IMR-90 (cell line): ENCODE measurements at regions not wholly inside any gene's neighbourhood (a gene's known extent, or its start where the extent isn't known, plus 50 kb on each side); places are given as distances from the start of the nearest gene placed in this dataset.

Source experiments
- ATAC-seq: fragments of 200-7000 bp; cut with Tn5 transposase; 2 replicates; pipeline ENCODE4 v1.9.1; 2020; ENCODE audit warnings: low read depth, mild to moderate bottlenecking, moderate library complexity
- BruUV-seq: library from RNA; stranded (reverse); fragments of 400-500 nt; replicated peaks from 2 replicates; lab custom pipeline; 2021; lab: Mats Ljungman, UMichigan
- CTCF ChIA-PET: fragments of 300-600 bp; formaldehyde crosslinking; extraction: SDS; loops from one replicate; lab custom pipeline; 2021; ENCODE audit warnings: antibody characterized with exemption; lab: Yijun Ruan, JAX
- POLR2A ChIA-PET: fragments of 300-600 bp; sonication (Branson Sonifier 250); formaldehyde crosslinking; loops from one replicate; lab custom pipeline; 2022; ENCODE audit warnings: antibody characterized with exemption; ENCODE audit not compliant: unreplicated experiment; lab: Charles Lee
- DNase-seq: peaks from one replicate; pipeline ENCODE4 v3.0.0; 2013
- H2AFZ ChIP-seq: replicated peaks from 2 replicates; pipeline ENCODE3; 2013; ENCODE audit warnings: low read length, mild to moderate bottlenecking; ENCODE audit not compliant: poor library complexity
- H2AK5ac ChIP-seq: 2 replicates; pipeline ENCODE4 v1.6.1; 2013; ENCODE audit warnings: low read depth, low read length, inconsistent platforms
- H2AK9ac ChIP-seq: replicated peaks from 2 replicates; pipeline ENCODE3; 2013; ENCODE audit warnings: mild to moderate bottlenecking, low read depth, low read length, moderate library complexity; ENCODE audit not compliant: poor library complexity
- H2BK120ac ChIP-seq: 2 replicates; pipeline ENCODE4 v1.6.1; 2013; ENCODE audit warnings: low read depth, low read length, inconsistent platforms
- H2BK15ac ChIP-seq: 3 replicates; pipeline ENCODE4 v1.6.1; 2013; ENCODE audit warnings: low read depth, low read length, inconsistent platforms
- H2BK20ac ChIP-seq: 2 replicates; pipeline ENCODE4 v1.6.1; 2013; ENCODE audit warnings: low read depth, mild to moderate bottlenecking, inconsistent platforms, low read length, moderate library complexity
- H2BK5ac ChIP-seq: 2 replicates; pipeline ENCODE4 v1.6.1; 2013; ENCODE audit warnings: mild to moderate bottlenecking, low read depth, low read length, inconsistent platforms; ENCODE audit not compliant: poor library complexity, severe bottlenecking
- H3K14ac ChIP-seq: replicated peaks from 2 replicates; pipeline ENCODE4 v1.6.1; 2013; ENCODE audit warnings: low read depth, low read length, inconsistent platforms
- H3K18ac ChIP-seq: 2 replicates; pipeline ENCODE4 v1.6.1; 2013; ENCODE audit warnings: low read depth, low read length, control low read depth
- H3K23ac ChIP-seq: 2 replicates; pipeline ENCODE4 v1.6.1; 2013; ENCODE audit warnings: low read depth, low read length, inconsistent platforms
- H3K27ac ChIP-seq: 2 replicates; pipeline ENCODE4 v1.5.1; 2013; ENCODE audit warnings: mild to moderate bottlenecking, control low read depth, low read length; ENCODE audit not compliant: insufficient read depth
- H3K27me3 ChIP-seq: 2 replicates; pipeline ENCODE4 v1.6.1; 2013; ENCODE audit warnings: low read length; ENCODE audit not compliant: control insufficient read depth, insufficient read depth
- H3K36me3 ChIP-seq: 2 replicates; pipeline ENCODE4 v1.6.1; 2013; ENCODE audit warnings: low read length, mixed read lengths; ENCODE audit not compliant: control insufficient read depth, insufficient read depth
- H3K4ac ChIP-seq: 2 replicates; pipeline ENCODE4 v1.6.1; 2013; ENCODE audit warnings: low read depth, low read length, inconsistent platforms
- H3K4me1 ChIP-seq: 2 replicates; pipeline ENCODE4 v1.6.1; 2013; ENCODE audit warnings: low read length, mixed read lengths; ENCODE audit not compliant: control insufficient read depth, insufficient read depth
- H3K4me2 ChIP-seq: 2 replicates; pipeline ENCODE4 v1.6.1; 2013; ENCODE audit warnings: low read depth, mild to moderate bottlenecking, control low read depth, low read length, moderate library complexity
- H3K4me3 ChIP-seq: 2 replicates; pipeline ENCODE4 v1.5.1; 2013; ENCODE audit warnings: low read depth, mild to moderate bottlenecking, control low read depth, low read length, moderate library complexity; ENCODE audit not compliant: insufficient read depth
- H3K56ac ChIP-seq: 2 replicates; pipeline ENCODE4 v1.6.1; 2013; ENCODE audit warnings: low read length, inconsistent platforms; ENCODE audit not compliant: insufficient read depth; ENCODE audit errors: extremely low read depth
- H3K79me1 ChIP-seq, 2 experiments: 2 replicates each; pipeline ENCODE4 v1.6.1; 2013; ENCODE audit warnings: low read length in 2 of 2, inconsistent platforms in 1 of 2, low read depth in 1 of 2
- H3K9ac ChIP-seq: 2 replicates; pipeline ENCODE4 v1.6.1; 2013; ENCODE audit warnings: low read depth, low read length, control low read depth
- H3K9me1 ChIP-seq: 2 replicates; pipeline ENCODE4 v1.6.1; 2013; ENCODE audit warnings: low read length, inconsistent platforms; ENCODE audit not compliant: insufficient read depth
- H3K9me3 ChIP-seq: 2 replicates; pipeline ENCODE4 v1.6.1; 2013; ENCODE audit warnings: low read length; ENCODE audit not compliant: control insufficient read depth, insufficient read depth
- H4K20me1 ChIP-seq: 2 replicates; pipeline ENCODE4 v1.6.1; 2013; ENCODE audit warnings: low read length, inconsistent platforms; ENCODE audit not compliant: insufficient read depth
- H4K5ac ChIP-seq: 2 replicates; pipeline ENCODE4 v1.6.1; 2013; ENCODE audit warnings: mild to moderate bottlenecking, low read depth, low read length, control low read depth
- H4K8ac ChIP-seq, 2 experiments: 2 replicates each; pipeline ENCODE4 v1.6.1; 2013; ENCODE audit warnings: low read depth in 2 of 2, low read length in 2 of 2, control low read depth in 1 of 2, inconsistent platforms in 1 of 2
- H4K91ac ChIP-seq: 2 replicates; pipeline ENCODE4 v1.6.1; 2013; ENCODE audit warnings: low read depth, low read length, inconsistent platforms; ENCODE audit not compliant: insufficient read depth
- FOS ChIP-seq: fragments of 150-350 bp; IDR thresholded peaks from 2 replicates; pipeline ENCODE4 v1.6.1; 2016; ENCODE audit warnings: low read depth, low read length
- RAD21 ChIP-seq: IDR thresholded peaks from 2 replicates; pipeline ENCODE4 v1.6.1; 2012; ENCODE audit warnings: low read length, improper control_type of control experiment
- WGBS, 2 experiments: methylation state at CpG; one replicate each; pipeline versions ENCODE4 v1.1.5 to v1.1.7; 2013; ENCODE audit warnings: missing lambda C conversion rate in 2 of 2; ENCODE audit not compliant: insufficient read length in 1 of 2; ENCODE audit errors: extremely low coverage in 2 of 2; 5-methylcytosine and 5-hydroxymethylcytosine counted together
- dilution Hi-C: fragments of 300-500 bp; cut with HindIII; formaldehyde crosslinking; loops from one replicate; pipeline ENCODE4 v1.14.3; 2018; ENCODE audit warnings: low sequenced_read_pairs; ENCODE audit not compliant: unreplicated experiment
- in situ Hi-C: fragments of 300-500 bp; cut with MboI; formaldehyde crosslinking; loops from 3 replicates; pipeline ENCODE4 v1.14.3; 2019; ENCODE audit warnings: low sequenced_read_pairs, inconsistent platforms, mixed read lengths
- intact Hi-C: fragments of 100-400 bp; cut with micrococcal nuclease; formaldehyde crosslinking; loops from 2 replicates; pipeline ENCODE4 v1.10.0; 2022

- no peak overlapping the region; the same call in 2 of the 3 replicates for H2BK15ac ChIP-seq
- H3K23ac ChIP-seq = peak overlapping the region; percentile 32; the same call in 1 of the 2 replicates
- in situ Hi-C loops = no loop called here
- no peaks in the 10 kb centered on the region for H3K27me3 ChIP-seq
- H4K20me1 ChIP-seq = no peaks in the 10 kb centered on the region
- H3K4me2 ChIP-seq = peak overlapping the region; percentile 16; the same call in 1 of the 2 replicates
- H4K91ac ChIP-seq = peak overlapping the region; percentile 36; the same call in 1 of the 2 replicates
- intact Hi-C loops = no loop called here
- H3K4ac ChIP-seq = peak overlapping the region; percentile 61
- WGBS, 2 experiments = no CpG with 5 or more reads among the region's 2 CpGs
- ChIA-PET POLR2A (no interaction called here), CTCF (interaction anchor here (1.2 to 2.1 kb wide), 3 partner anchors 11 to 177 kb away, joined by 3 to 8 read pairs (median 5); no protein-coding TSS in a partner anchor)
- H3K9ac ChIP-seq = no peak overlapping the region
- DNase-seq (peak; percentile 77), ATAC-seq (peak; percentile 58)
- H3K56ac ChIP-seq = no peak overlapping the region
- H4K8ac ChIP-seq = peak overlapping the region in 1 of 2 experiments; percentile 47; a peak in 1 of 4 replicates
- no TSS peak for BruUV-seq
- no peak overlapping the region for H3K4me3 ChIP-seq
- TF ChIP-seq FOS (peak; percentile 23; the same call in 1 of the 2 replicates), RAD21 (no peak)
- H2AK9ac ChIP-seq = no peak overlapping the region
- H2BK20ac ChIP-seq = peak overlapping the region; percentile 65
- H2AFZ ChIP-seq = no peak overlapping the region
- dilution Hi-C loops = no loop called here
- peaks cover 8% of the 10 kb centered on the region for H3K4me1 ChIP-seq
- no peaks in the 10 kb centered on the region for H3K79me1 ChIP-seq
- H2BK5ac ChIP-seq = peak overlapping the region; percentile 22
- no peaks in the 10 kb centered on the region for H3K9me1 ChIP-seq
- H3K36me3 ChIP-seq = no peaks in the 10 kb centered on the region
- peak overlapping the region; percentile 69; the same call in 1 of the 2 replicates for H3K14ac ChIP-seq
- no peak overlapping the region; the same call in 1 of the 2 replicates for H3K27ac ChIP-seq
- no peak overlapping the region; the same call in 1 of the 2 replicates for H3K18ac ChIP-seq
- H2BK120ac ChIP-seq = peak overlapping the region; percentile 44; the same call in 1 of the 2 replicates
- H2AK5ac ChIP-seq = peak overlapping the region; percentile 41; the same call in 1 of the 2 replicates
- no peak overlapping the region for H4K5ac ChIP-seq
- H3K9me3 ChIP-seq = no peaks in the 10 kb centered on the region
Observed at GRCh38 chr9:22214497-22215031, 205.5 kb upstream of the CDKN2B start.
